GM18870 (cell line): ENCODE measurements at regions not wholly inside any gene's neighbourhood (a gene's known extent, or its start where the extent isn't known, plus 50 kb on each side); places are given as distances from the start of the nearest gene placed in this dataset.
A peak's percentile ranks its signal among the peaks of the same experiment; 100 is the strongest.
"Not testable (repeated sequence)": the region's sequence is repeated elsewhere in the genome, so short reads cannot be mapped to it uniquely, and the experiment has no call there.

Experiments
- ATAC-seq: cut with Tn5 transposase; IDR thresholded peaks from one replicate; pipeline ENCODE4 v1.9.1; 2021; ENCODE audit warnings: moderate library complexity; ENCODE audit not compliant: unreplicated experiment

- ATAC-seq: no peak
Measured at GRCh38 chr20:28562510-28562898, 2695.0 kb upstream of the DEFB115 start.

GRCh38 chr20:28562899-28563521 lies 2694.5 kb upstream of the DEFB115 start:
- ATAC-seq: not testable (repeated sequence)

DNA sequence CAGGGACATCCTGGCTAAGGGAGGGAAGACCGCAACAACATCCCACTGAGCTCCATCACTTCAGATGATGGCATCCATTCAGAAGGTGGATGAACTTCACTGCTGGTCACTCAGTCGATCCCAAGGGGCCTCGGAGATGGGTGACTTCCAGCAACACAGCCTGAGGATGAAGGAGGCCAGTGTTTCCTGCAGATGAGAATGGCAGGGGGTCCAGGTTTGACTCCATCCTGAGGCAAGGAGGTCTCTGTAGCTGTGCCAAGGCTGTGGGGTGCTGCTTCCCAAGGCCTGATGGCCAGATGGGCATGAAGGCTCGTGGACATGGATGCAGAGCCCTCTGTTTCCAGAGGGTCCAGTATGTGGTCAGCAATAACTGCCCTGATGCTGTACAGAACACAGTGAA lies 2693.4 kb upstream of the DEFB115 start:
- not testable (repeated sequence) for ATAC-seq

GRCh38 chr20:28564688-28565463 lies 2692.6 kb upstream of the DEFB115 start:
- ATAC-seq: not testable (repeated sequence)

- ATAC-seq: not testable (repeated sequence)
Measured at GRCh38 chr20:28575991-28576390, 2681.5 kb upstream of the DEFB115 start.

GRCh38 chr20:28591680-28592079 lies 2665.8 kb upstream of the DEFB115 start:
- not testable (repeated sequence) for ATAC-seq

DNA sequence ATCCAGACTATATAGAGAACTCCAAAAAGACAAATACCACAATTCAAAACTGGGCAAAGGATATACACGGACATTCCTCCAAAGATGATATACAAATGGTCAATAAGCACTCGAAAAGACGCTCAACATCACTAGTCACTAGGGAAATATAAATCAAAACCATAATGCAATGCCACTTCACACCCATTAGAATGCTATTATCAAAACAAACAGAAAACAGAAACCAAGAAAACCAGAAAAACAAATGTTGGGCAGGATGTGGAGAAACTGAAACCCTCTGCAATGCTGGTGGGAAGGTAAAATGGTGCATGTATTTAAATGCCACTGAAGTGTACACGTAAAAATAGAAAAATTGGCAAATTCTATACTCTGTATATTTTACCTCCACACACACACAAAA lies 2664.1 kb upstream of the DEFB115 start:
- ATAC-seq: not testable (repeated sequence)

- not testable (repeated sequence) for ATAC-seq
Measured at GRCh38 chr20:28594476-28594875, 2663.0 kb upstream of the DEFB115 start.

DNA sequence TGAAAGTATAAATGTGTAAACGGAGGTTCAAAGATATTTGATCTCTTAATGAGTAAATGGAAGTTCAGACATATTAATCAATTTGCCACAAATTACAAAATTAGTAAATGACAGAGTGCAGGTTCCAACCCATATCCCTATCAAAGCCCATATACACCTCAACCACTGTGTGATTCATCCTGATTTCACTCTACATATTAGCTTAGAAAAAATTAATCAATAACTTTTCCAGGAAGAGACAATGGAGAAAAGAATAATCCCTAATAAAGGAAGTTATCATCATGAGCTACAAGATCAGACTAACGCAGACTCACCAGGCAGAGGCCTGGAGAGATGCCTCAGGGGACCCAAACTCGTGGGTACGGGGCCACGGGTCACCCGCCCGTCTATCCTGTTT lies 2655.5 kb upstream of the DEFB115 start:
- not testable (repeated sequence) for ATAC-seq

GRCh38 chr20:28602403-28603217 lies 2654.9 kb upstream of the DEFB115 start:
- ATAC-seq: peak; percentile 100

DNA sequence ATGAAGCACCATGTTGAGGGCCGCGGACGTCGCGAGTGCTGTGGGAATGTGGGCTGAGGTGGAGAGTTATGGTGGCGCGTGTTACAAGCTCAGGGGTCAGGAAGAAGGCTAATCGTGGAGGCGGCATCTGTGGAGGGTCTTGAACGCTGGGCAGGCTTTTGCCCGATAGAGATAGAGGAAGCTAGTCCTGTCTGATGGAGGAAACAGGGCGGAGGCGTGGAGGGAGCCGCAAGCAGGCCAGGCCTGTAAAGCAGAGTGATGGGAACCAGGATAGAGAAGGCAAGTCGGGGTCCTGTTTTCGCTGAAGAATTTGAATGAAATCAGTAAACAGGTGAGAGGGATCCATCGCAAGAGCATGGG lies 2654.3 kb upstream of the DEFB115 start:
- ATAC-seq: not testable (repeated sequence)

GRCh38 chr20:28616354-28616753 lies 2641.1 kb upstream of the DEFB115 start:
- no peak for ATAC-seq

DNA sequence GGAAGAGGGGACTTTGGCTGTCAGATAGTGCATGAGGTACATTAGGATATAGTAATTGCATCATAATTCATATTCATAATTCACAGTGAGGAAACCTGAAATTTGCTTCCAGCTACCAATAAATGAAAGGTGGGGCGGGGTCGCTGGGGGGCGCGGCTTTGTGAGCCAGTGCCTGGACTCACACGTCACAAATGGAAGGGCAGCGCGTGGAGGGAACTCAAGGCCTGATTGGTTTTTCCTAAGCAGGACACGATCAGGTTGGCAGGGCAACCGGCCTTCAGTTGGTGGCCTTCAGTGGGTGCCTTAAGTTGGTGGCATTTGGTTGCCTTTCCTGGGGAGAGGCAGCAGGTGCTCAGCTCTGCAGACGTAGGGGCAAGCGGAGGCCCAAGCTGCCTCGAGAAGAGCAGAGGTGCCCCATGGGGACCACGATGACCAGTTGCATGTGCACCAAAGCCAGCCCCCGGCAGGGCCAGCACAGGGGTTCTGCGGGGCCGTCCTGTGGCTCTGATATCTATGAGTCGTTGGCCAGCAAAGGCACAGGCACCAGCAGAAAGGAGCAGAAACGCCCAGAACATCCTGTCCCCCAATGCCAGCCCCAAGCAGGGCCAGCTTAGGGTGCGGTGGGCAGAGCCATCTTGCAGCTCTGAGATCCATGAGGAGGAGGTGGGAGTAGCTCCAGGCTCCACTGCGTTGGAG lies 2637.4 kb upstream of the DEFB115 start:
- not testable (repeated sequence) for ATAC-seq

- ATAC-seq: not testable (repeated sequence)
Measured at GRCh38 chr20:28625112-28625511, 2632.4 kb upstream of the DEFB115 start.

- ATAC-seq: not testable (repeated sequence)
Measured at GRCh38 chr20:28640831-28641230, 2616.6 kb upstream of the DEFB115 start.
